Superior temporal gyrus (tissue), 1 donor: ENCODE measurements at regions not wholly inside any gene's neighbourhood (a gene's known extent, or its start where the extent isn't known, plus 50 kb on each side); places are given as distances from the start of the nearest gene placed in this dataset.
"Not testable (repeated sequence)": the region's sequence is repeated elsewhere in the genome, so short reads cannot be mapped to it uniquely, and the experiment has no call there.

Experiments
- DNase-seq: peaks from one replicate; pipeline ENCODE4 v3.0.0-alpha.2; 2016; ENCODE audit errors: extremely low spot score

GRCh38 chr5:57896576-57896975 is 414.0 kb upstream of the ACTBL2 start:
- DNase-seq, result no peak

- no peak for DNase-seq
These were observed 413.2 kb upstream of the ACTBL2 start for GRCh38 chr5:57895766-57896165.

GRCh38 chr5:57893926-57894325 is 411.3 kb upstream of the ACTBL2 start:
- no peak for DNase-seq

GRCh38 chr5:57891443-57891842 is 408.8 kb upstream of the ACTBL2 start:
- DNase-seq, result no peak

- DNase-seq, result no peak
These were observed 406.9 kb upstream of the ACTBL2 start for GRCh38 chr5:57889558-57889957.

GRCh38 chr5:57887851-57888621 is 405.4 kb upstream of the ACTBL2 start:
- DNase-seq, result peak; percentile 63

GRCh38 chr5:57884346-57885102 is 401.9 kb upstream of the ACTBL2 start:
- no peak for DNase-seq

GRCh38 chr5:57880216-57880615 is 397.6 kb upstream of the ACTBL2 start:
- DNase-seq, result no peak

GRCh38 chr5:57878301-57878722 is 395.7 kb upstream of the ACTBL2 start:
- no peak for DNase-seq

GRCh38 chr5:57871496-57871895 is 388.9 kb upstream of the ACTBL2 start:
- no peak for DNase-seq

- not testable (repeated sequence) for DNase-seq
These were observed 387.7 kb upstream of the ACTBL2 start for GRCh38 chr5:57870267-57870666.

GRCh38 chr5:57863661-57864060 is 381.1 kb upstream of the ACTBL2 start:
- no peak for DNase-seq

- peak; percentile 64 for DNase-seq
These were observed 380.3 kb upstream of the ACTBL2 start for GRCh38 chr5:57862942-57863341.

GRCh38 chr5:57862471-57862911 is 379.9 kb upstream of the ACTBL2 start:
- DNase-seq, result no peak

- DNase-seq, result no peak
These were observed 377.0 kb upstream of the ACTBL2 start for GRCh38 chr5:57859626-57860025.

- DNase-seq, result no peak
These were observed 376.3 kb upstream of the ACTBL2 start for GRCh38 chr5:57858905-57859304.

- DNase-seq, result no peak
These were observed 375.1 kb upstream of the ACTBL2 start for GRCh38 chr5:57857696-57858095.

- no peak for DNase-seq
These were observed 373.2 kb upstream of the ACTBL2 start for GRCh38 chr5:57855831-57856230.

GRCh38 chr5:57853929-57854697 is 371.5 kb upstream of the ACTBL2 start:
- DNase-seq, result no peak

- DNase-seq, result no peak
These were observed 367.5 kb upstream of the ACTBL2 start for GRCh38 chr5:57850109-57850508.

GRCh38 chr5:57845025-57845424 is 362.4 kb upstream of the ACTBL2 start:
- no peak for DNase-seq

GRCh38 chr5:57844410-57844809 is 361.8 kb upstream of the ACTBL2 start:
- no peak for DNase-seq

- DNase-seq, result no peak
These were observed 360.4 kb upstream of the ACTBL2 start for GRCh38 chr5:57843059-57843367.
